CD4-positive, alpha-beta T cell treated with Interferon gamma for 1 hour (primary cell): ENCODE measurements at regions not wholly inside any gene's neighbourhood (a gene's known extent, or its start where the extent isn't known, plus 50 kb on each side); places are given as distances from the start of the nearest gene placed in this dataset.

Source experiments
- DNase-seq: peaks from one replicate; pipeline ENCODE4 v3.0.0-alpha.2; 2020

DNA sequence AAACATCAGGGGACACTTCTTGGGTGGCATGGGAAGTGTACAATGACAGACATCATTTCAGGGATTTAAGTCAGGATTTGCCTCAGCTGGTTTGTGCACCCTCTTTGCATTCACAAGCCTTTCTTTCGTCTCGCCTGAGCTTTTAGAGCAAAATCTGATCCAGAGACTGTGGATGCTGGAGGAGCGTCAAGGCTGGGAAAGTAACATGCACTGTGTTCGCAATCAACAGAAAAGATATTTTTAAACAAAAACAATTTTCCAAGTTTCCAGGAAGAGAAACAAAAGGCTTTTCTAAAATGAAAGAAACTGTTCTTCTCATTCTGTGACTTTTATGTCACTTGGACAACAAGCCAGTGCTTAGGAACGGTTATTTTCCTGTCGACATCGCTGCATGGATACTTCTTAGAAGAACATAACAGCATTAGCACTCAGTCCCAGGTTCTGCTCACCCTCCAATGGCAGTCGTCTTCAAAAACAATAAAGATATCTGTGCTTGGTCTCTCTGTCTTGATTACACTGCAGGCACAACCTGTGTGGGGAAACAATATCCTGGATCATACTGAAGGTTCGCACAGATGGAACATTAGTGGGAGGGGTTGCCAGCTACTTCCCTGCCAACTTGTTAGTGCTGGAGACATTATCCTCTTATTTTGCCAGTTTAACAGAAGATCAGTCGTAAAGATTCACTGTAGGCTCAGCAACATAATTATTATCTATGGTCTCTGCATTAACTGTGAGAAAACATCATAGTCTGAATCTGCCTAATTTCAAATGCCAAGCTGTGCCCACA lies 403.3 kb upstream of the ATP2B1 start:
- DNase-seq: no peak

DNA sequence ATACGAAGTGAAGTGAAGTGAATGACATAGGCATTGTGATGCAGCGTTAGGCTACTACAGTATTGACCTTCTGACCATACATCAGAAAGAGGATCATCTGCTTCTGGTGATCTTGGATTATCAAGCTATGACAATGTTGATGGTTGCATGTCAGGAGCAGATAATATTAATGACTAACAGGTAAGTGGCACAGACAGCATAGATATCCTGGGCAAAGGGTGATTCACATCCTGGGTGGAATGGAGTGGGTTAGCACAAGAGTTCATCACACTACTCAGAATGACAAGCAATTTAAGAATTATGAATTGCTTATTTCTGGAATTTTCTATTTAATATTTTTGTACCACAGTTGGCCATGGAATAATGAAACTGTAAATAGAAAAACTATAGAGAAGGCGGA lies 397.9 kb upstream of the ATP2B1 start:
- no peak for DNase-seq

DNA sequence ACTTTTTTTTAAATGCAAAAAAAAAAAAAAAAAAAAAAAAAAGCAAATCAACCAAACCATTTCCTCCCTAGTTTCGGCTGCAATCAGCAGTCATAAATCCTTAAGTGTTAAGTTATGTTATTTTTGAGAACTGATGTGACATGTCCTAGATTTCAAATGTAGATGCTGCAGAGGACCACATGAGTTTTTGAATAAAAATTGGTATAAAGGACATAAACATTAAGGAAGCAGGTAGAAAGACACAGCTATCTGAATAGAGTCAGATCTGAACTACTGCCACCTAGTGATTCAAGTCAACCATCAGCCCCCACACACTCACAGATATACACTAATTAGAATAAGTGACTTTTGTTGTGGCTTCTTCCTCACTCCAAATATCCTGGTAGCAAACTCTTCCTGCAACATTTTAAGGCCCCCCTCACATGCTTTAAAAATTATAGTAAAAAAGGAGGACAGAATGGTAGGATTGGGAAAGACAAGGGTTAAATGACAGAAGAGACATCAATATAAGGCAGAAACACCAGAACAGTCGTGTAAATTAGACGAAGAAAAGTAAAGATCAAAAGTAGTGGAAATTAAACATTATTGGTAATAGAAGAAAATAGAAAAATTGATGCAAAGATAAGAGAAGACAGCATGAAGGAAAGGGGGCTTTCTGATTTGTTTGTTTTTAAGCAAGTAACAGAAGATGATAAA lies 394.5 kb upstream of the ATP2B1 start:
- DNase-seq: no peak

DNA sequence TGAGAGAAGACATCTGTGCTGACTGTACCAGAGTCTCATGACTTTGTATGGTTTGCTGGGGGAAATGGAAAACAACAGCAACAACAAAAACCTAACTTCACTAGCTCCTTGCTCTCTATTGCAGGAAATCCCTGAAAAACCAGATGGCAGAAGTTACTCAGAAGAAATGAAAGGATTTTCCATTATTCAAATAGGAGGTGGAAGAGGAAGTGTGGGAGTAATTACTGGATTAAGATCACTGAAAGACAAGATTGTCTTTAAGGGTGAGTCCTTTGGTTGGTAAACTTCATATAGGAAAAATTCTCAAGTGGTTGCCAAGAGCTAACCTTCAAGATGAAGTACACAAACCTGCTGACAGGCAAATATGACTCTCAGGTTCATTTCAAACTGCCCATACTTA lies 391.9 kb upstream of the ATP2B1 start:
- DNase-seq: no peak

GRCh38 chr12:90099288-90099687 lies 390.6 kb upstream of the ATP2B1 start:
- no peak for DNase-seq

DNA sequence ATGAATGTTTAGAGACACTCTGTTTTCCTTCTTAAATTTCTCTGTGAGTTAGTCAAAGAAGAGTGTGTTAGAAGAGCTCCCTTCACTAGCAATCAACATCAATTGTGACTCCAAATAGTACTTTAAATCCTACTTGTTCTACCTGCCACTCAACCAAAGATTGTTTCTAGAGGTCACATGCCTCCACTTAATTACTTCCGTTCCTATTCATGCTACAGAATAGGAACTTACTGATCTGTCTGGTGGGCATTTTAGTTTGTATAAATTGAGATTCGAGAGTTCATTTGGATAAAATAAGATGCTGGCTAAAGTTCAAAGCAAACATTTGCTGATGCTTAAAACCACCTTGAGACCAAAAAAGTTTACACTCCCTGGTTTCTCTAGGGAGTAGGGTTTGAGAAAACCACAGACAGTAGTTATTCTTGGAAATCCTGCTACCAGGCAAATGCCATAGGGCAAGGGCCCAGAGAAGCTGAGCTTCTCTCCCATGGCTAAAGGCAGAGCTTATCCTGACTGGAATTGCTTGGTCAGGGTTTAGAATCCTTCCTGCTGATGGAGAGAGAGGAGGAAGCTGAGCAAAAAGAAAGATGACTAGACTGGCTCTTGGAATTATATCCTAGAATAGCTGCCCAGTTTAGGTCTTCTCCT lies 389.6 kb upstream of the ATP2B1 start:
- no peak for DNase-seq

DNA sequence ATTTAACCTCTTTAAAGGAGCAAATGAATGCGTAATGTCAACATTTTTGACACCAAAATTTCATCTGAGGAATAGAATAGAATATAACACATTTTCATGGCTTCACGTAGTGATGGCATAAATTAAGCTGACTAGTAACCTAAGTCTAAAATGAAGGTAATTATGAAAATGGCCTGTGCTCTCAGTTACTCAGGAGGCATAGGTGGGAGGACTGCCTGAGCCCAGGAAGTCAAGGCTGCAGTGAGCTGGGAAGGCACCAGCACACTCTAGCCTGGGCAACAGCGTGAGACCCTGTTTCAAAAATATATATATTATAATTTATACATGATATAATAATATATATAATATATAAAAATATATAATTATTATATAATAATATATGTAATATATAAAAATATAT lies 383.2 kb upstream of the ATP2B1 start:
- DNase-seq: no peak

DNA sequence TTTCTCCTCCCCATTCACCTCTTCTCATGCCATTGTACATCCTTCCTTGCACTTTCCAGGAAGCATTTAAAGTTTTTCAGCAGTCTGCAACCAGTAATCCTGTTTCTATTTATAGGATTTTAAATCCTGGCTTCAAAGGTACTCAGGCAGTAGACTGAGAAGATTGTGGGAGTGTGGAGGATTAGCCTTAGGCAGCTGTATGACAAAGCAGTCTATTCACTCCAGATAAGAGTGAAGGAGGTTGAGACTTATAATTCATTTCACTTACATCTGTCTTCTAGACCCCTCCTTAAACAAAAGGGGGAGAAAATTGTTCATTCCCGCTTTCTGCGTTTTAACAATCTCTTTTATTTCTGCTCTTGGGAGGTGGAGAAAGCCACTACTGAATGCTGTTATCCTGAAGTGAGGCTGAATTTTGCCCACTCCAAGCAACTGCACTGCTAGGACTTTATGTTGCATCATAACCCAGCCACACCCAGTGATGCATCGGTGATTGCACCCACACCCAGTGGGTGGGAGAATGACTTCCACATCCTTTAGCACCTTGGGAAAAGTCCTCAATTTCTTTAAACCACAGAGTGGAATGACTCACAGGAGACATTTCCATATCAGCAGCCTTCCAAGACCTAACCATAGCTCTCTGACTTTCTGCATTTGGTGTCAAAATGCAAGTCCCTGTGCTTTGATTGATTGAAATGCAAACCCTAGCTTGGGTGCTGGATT lies 382.5 kb upstream of the ATP2B1 start:
- peak; percentile 46 for DNase-seq

GRCh38 chr12:90086281-90086680 lies 377.6 kb upstream of the ATP2B1 start:
- DNase-seq: no peak

- DNase-seq: no peak
Observed at GRCh38 chr12:90085494-90086274, 377.0 kb upstream of the ATP2B1 start.

DNA sequence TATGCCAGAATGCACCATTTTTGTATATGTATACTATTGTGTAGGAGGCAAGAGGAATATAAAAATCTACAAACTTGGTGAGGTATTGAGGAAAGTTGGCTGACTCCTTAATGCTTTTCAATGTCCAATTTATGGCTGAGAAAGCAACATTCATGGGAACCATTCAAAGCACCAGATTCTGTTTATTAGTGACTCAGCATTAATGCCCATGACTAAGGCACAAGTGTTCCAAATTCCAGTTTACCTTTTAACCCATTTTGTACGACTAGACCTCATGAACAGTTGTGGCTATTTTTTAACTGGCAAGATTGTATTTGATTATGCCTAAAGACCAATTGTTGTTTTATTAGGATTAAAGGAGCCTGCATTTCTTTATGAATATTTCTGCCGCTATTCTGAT lies 375.4 kb upstream of the ATP2B1 start:
- no peak for DNase-seq

DNA sequence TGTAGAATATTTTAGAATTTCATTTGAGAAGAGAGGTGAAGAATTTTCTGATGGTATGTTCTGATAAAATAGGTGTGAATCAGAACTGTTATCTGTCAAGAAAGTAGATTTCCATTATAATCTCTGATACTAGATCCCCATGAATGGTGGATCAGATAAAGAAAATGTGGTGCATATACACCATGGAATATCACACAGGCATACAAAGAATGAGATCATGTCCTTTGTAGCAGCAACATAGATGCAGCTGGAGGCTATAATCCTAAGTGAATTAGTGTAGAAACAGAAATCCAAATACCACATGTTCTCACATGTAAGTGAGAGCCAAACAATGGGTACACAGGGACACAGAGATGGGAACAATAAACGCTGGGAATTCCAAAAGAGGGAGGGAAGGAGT lies 372.0 kb upstream of the ATP2B1 start:
- no peak for DNase-seq

GRCh38 chr12:90079529-90080210 lies 371.0 kb upstream of the ATP2B1 start:
- no peak for DNase-seq

GRCh38 chr12:90078344-90078743 lies 369.7 kb upstream of the ATP2B1 start:
- DNase-seq: no peak

DNA sequence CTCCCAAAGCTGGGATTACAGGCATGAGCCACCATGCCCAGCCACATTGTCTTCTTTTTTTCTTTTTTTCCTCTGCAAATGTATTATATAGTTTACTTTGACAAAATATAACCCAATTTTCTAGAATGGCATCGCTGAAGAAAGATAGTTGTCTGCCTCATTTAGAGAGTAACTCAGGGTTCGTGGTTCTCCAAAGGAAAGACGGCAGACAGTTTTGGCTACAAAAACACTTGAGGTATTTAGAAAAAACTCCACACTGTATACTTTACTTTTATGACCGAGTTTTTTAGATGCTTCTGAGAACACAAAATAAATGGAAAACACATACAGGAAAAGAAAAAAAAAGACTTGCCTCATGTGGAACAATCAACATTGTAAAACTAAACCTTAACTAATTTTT lies 369.1 kb upstream of the ATP2B1 start:
- DNase-seq: no peak

DNA sequence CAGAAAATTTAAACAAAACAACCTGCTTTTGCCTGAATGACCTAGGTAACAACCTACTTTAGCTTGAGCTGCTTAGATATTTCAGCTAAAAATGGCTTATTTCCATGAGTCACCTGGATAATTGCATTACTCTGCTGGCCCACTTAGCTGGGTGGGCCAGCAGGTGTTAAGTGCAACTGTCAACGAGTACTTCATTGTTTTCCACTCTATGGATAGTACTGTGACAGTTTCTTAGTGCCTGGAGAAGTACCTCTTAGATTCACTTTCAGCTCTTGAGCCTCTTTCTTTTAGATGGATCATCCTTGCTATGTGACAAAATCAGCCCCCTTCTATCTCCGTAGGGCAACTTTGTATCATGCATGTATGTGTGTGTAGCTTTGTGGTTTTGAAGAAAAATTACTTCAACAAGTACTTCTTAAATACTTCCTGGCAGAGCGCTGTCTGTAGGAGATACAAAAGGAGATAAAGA lies 368.2 kb upstream of the ATP2B1 start:
- DNase-seq: no peak

DNA sequence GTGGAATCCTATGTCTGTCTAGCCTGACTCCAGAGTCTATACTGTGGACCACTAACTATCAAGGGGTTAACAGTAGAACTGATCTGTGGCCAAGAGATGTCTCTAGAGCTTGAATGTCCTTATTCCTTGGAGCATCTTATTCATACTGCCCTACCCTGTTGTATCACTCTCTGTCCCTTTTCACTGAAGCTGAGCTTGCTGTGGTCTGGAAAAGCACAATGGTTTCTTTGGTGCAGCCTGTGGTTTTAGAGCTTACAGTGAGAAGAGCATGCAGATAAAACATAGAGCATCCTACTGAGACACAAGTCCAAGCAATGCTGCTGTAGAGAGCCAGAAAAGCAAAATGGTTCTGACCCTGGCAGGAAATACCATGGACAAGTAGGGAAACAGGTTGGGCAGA lies 367.0 kb upstream of the ATP2B1 start:
- DNase-seq: no peak

GRCh38 chr12:90074086-90074485 lies 365.4 kb upstream of the ATP2B1 start:
- no peak for DNase-seq

- DNase-seq: no peak
Observed at GRCh38 chr12:90071996-90072395, 363.4 kb upstream of the ATP2B1 start.

DNA sequence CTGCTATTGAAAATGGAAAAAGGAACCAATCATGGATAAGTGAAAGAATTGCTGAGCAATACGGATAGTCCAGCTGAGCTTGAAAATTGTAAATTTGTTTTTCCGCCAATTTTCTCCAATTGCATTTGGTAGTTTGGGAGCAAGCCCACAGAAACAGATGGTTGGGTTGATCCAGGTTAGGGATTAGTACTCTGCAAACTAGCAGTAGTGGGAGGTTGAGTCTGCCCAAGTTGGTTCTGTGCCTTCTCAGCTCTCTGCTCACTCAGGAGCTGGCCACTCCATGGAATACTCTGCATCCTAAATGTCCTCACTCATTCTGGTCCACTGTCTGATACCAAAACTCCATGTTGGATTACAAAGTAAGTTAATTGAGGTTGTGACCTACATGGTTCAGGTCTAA lies 361.1 kb upstream of the ATP2B1 start:
- no peak for DNase-seq

- DNase-seq: no peak
Observed at GRCh38 chr12:90067791-90068190, 359.2 kb upstream of the ATP2B1 start.
